PC-9 (cell line): ENCODE measurements at regions not wholly inside any gene's neighbourhood (a gene's known extent, or its start where the extent isn't known, plus 50 kb on each side); places are given as distances from the start of the nearest gene placed in this dataset.

ENCODE experiments used
- BruUV-seq: library from RNA; stranded (reverse); fragments of 400-500 nt; replicated peaks from 2 replicates; lab custom pipeline; 2021; lab: Mats Ljungman, UMichigan
- CTCF ChIA-PET: fragments of 300-600 bp; sonication (Branson Sonifier 250); formaldehyde crosslinking; loops from one replicate; lab custom pipeline; 2022; ENCODE audit warnings: antibody characterized with exemption; lab: Charles Lee
- POLR2A ChIA-PET: fragments of 300-600 bp; sonication (Branson Sonifier 250); formaldehyde crosslinking; loops from one replicate; lab custom pipeline; 2022; ENCODE audit warnings: antibody characterized with exemption; ENCODE audit not compliant: unreplicated experiment; lab: Charles Lee
- DNase-seq, 2 experiments: peaks; one replicate each; pipeline versions ENCODE4 v3.0.0 to v3.0.0-alpha.2; 2015 to 2022; ENCODE audit warnings: mixed read lengths in 1 of 2
- H2AFZ ChIP-seq: fragments of 200-600 bp; sonication (generic); 2 replicates; pipeline ENCODE4 v1.8.1; 2017; ENCODE audit warnings: antibody characterized with exemption
- H3F3A ChIP-seq: fragments of 200-600 bp; sonication (generic); 2 replicates; pipeline ENCODE4 v1.8.1; 2017; ENCODE audit warnings: antibody characterized with exemption, mild to moderate bottlenecking, low read depth; ENCODE audit not compliant: insufficient read depth
- H3K27ac ChIP-seq: fragments of 200-600 bp; sonication (generic); 2 replicates; pipeline ENCODE4 v1.6.1; 2016; ENCODE audit warnings: mixed run types
- H3K27me3 ChIP-seq: fragments of 200-600 bp; sonication (generic); 2 replicates; pipeline ENCODE4 v1.6.1; 2016; ENCODE audit warnings: low read depth, mixed run types; ENCODE audit not compliant: insufficient read depth
- H3K36me3 ChIP-seq: fragments of 200-600 bp; sonication (generic); 2 replicates; pipeline ENCODE4 v1.6.1; 2016; ENCODE audit warnings: low read depth, mixed run types
- H3K4me1 ChIP-seq: fragments of 200-600 bp; sonication (generic); replicated peaks from 2 replicates; pipeline ENCODE4 v1.6.1; 2016; ENCODE audit warnings: mixed run types; ENCODE audit not compliant: insufficient read depth
- H3K4me2 ChIP-seq: fragments of 200-600 bp; sonication (generic); 2 replicates; pipeline ENCODE4 v1.6.1; 2017; ENCODE audit warnings: mixed run types
- H3K4me3 ChIP-seq: fragments of 200-600 bp; sonication (generic); 2 replicates; pipeline ENCODE4 v1.6.1; 2016; ENCODE audit warnings: mixed run types
- H3K79me2 ChIP-seq: fragments of 200-600 bp; sonication (generic); 2 replicates; pipeline ENCODE4 v1.6.1; 2017; ENCODE audit warnings: low read depth, mixed run types
- H3K9me2 ChIP-seq: fragments of 200-600 bp; sonication (generic); 2 replicates; pipeline ENCODE4 v1.8.1; 2017; ENCODE audit warnings: mild to moderate bottlenecking; ENCODE audit not compliant: insufficient read depth
- H3K9me3 ChIP-seq: fragments of 200-600 bp; sonication (generic); 2 replicates; pipeline ENCODE4 v1.8.1; 2016; ENCODE audit warnings: low read depth; ENCODE audit not compliant: insufficient read depth
- H4K20me1 ChIP-seq: fragments of 200-600 bp; sonication (generic); 2 replicates; pipeline ENCODE4 v1.8.1; 2017; ENCODE audit not compliant: insufficient read depth
- EZH2 ChIP-seq: fragments of 200-600 bp; sonication (generic); IDR thresholded peaks from 2 replicates; pipeline ENCODE4 v1.8.0; 2017; ENCODE audit warnings: antibody characterized with exemption, low read depth
- intact Hi-C: fragments of 100-400 bp; cut with micrococcal nuclease; formaldehyde crosslinking; loops from one replicate; pipeline ENCODE4 v1.10.0; 2022; ENCODE audit not compliant: unreplicated experiment
- TF ChIP-seq, protein P1 (sequence below): fragments of 200-600 bp; sonication (generic); conservative IDR thresholded peaks from 2 replicates; pipeline ENCODE4 v1.6.1; 2017; ENCODE audit warnings: mixed run types, antibody characterized with exemption, mild to moderate bottlenecking, moderate library complexity

DNA sequence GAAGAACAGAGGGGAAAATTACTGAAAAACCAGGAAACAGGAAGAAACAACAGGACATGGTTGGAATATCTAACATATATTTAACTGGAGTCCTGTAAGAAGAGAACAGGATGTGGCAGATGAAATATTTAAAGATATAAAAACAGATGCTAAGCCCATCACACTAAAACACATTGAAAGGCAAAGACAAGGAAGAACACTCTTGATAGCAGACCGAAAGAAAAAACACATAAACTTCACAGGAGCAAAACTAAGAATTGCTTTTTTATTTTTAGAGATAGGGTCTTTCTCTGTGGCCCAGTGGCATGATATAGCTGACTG, 324.4 kb upstream of the ARRDC3 start:
- POLR2A ChIA-PET: no interaction called here
- no peak overlapping the region for H2AFZ ChIP-seq
- no peaks in the 10 kb centered on the region for H3K9me3 ChIP-seq
- no TSS peak for BruUV-seq
- no peaks in the 10 kb centered on the region for H3K36me3 ChIP-seq
- no peak overlapping the region for H3K4me2 ChIP-seq
- no peaks in the 10 kb centered on the region for H3F3A ChIP-seq
- no peak for DNase-seq
- no peak overlapping the region for H3K27ac ChIP-seq
- H3K4me1 ChIP-seq: no peaks in the 10 kb centered on the region
- TF ChIP-seq, protein P1, sequence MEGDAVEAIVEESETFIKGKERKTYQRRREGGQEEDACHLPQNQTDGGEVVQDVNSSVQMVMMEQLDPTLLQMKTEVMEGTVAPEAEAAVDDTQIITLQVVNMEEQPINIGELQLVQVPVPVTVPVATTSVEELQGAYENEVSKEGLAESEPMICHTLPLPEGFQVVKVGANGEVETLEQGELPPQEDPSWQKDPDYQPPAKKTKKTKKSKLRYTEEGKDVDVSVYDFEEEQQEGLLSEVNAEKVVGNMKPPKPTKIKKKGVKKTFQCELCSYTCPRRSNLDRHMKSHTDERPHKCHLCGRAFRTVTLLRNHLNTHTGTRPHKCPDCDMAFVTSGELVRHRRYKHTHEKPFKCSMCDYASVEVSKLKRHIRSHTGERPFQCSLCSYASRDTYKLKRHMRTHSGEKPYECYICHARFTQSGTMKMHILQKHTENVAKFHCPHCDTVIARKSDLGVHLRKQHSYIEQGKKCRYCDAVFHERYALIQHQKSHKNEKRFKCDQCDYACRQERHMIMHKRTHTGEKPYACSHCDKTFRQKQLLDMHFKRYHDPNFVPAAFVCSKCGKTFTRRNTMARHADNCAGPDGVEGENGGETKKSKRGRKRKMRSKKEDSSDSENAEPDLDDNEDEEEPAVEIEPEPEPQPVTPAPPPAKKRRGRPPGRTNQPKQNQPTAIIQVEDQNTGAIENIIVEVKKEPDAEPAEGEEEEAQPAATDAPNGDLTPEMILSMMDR: no peak
- no peak for TF ChIP-seq EZH2
- H4K20me1 ChIP-seq: no peaks in the 10 kb centered on the region
- intact Hi-C loops: no loop called here
- no peak overlapping the region for H3K4me3 ChIP-seq
- no peaks in the 10 kb centered on the region for H3K79me2 ChIP-seq
- CTCF ChIA-PET: no interaction called here
- no peaks in the 10 kb centered on the region for H3K27me3 ChIP-seq
- no peaks in the 10 kb centered on the region for H3K9me2 ChIP-seq

DNA sequence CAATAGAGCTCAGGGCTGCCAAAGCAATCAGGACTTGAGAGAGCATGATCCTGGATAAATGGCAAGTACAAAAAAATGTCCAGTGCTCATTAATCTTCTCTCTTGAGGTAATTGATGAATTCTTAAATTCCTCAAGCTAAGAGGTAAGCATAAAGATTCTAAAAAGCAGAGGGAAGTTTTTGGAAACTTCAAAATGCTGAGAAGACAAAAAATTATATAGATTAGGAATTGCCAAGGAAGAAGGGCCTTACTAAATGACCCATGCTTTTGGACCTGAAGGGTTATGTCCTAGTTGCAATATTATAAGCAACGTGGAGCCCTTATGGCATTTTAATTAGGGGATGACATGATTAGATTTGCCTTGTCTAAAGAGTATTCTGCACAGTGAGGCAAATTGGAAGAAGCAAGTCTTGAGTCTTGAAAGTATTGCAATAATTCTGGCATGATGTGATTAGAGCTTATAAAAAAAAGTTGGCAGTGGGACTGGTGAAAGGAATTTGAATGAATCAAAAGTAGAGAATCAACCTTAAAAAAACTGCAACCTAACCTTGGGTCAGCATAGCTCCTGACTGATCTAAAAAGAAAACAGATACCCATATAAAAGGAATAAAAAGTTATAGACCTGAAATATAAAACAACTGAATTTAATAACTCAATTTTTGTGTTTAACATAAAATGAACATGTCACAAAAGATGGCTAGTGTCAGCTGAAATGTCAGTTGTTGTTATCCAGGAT, 323.8 kb upstream of the ARRDC3 start:
- Histone ChIP-seq H3K4me2 (no peak overlapping the region), H3K27me3 (no peaks in the 10 kb centered on the region)
- BruUV-seq: no TSS peak

DNA sequence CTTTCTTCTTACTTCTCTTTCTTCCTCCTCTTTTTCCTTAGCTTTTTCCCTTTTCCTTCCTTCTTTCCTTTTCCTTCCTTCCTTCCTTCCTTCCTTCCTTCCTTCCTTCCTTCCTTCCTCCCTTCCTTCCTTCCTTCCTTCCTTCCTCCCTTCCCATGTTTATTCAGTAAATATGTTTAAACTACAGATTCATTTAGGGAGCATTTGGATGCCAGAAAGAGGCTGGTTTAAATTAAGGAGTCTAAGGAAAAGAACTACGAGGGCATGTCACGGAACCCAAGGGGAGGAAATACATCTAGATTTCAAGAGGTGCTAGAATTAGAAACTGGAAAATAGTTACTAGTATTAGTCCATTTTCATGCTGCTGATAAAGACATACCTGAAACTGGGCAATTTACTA, 320.0 kb upstream of the ARRDC3 start:
- H3K4me2 ChIP-seq: no peak overlapping the region
- no peak for DNase-seq
- no peaks in the 10 kb centered on the region for H3K9me2 ChIP-seq
- ChIA-PET POLR2A (no interaction called here), CTCF (no interaction called here)
- TF ChIP-seq EZH2: no peak
- TF ChIP-seq, protein P1: no peak
- no peak overlapping the region for H3K27ac ChIP-seq
- H4K20me1 ChIP-seq: no peaks in the 10 kb centered on the region
- H3K4me3 ChIP-seq: no peak overlapping the region
- no peaks in the 10 kb centered on the region for H3F3A ChIP-seq
- intact Hi-C loops: no loop called here
- H3K36me3 ChIP-seq: no peaks in the 10 kb centered on the region
- no peaks in the 10 kb centered on the region for H3K9me3 ChIP-seq
- no peak overlapping the region for H2AFZ ChIP-seq
- H3K27me3 ChIP-seq: no peaks in the 10 kb centered on the region
- no TSS peak for BruUV-seq
- no peaks in the 10 kb centered on the region for H3K4me1 ChIP-seq
- H3K79me2 ChIP-seq: no peaks in the 10 kb centered on the region

More for the DNA sequence above, 323.8 kb upstream of the ARRDC3 start:
- Histone ChIP-seq H4K20me1 (no peaks in the 10 kb centered on the region), H3K27ac (no peak overlapping the region), H3K4me1 (no peaks in the 10 kb centered on the region), H3K9me2 (no peaks in the 10 kb centered on the region), H2AFZ (no peak overlapping the region), H3K9me3 (no peaks in the 10 kb centered on the region), H3F3A (no peaks in the 10 kb centered on the region), H3K36me3 (no peaks in the 10 kb centered on the region), H3K79me2 (no peaks in the 10 kb centered on the region), H3K4me3 (no peak overlapping the region)
- POLR2A ChIA-PET: interaction anchor here (0.6 kb wide), 1 partner anchor 973 kb away, joined by 3 read pairs; no protein-coding TSS in a partner anchor
- CTCF ChIA-PET: no interaction called here
- DNase-seq: no peak
- TF ChIP-seq, protein P1: no peak
- no peak for TF ChIP-seq EZH2
- intact Hi-C loops: no loop called here
